Stimulated activated CD8-positive, alpha-beta memory T cell treated with anti-CD3 and anti-CD28 coated beads, Interleukin-15, amount 100 ng/mL, for 1 hour (primary cell): ENCODE measurements at regions not wholly inside any gene's neighbourhood (a gene's known extent, or its start where the extent isn't known, plus 50 kb on each side); places are given as distances from the start of the nearest gene placed in this dataset.

Source experiments
- DNase-seq: peaks from one replicate; pipeline ENCODE4 v3.0.0-alpha.2; 2020; ENCODE audit warnings: low read depth

- DNase-seq, result no peak
Observed at GRCh38 chr7:106196460-106197021, 84.4 kb upstream of the SYPL1 start.

- no peak for DNase-seq
Observed at GRCh38 chr7:106193661-106194060, 81.5 kb upstream of the SYPL1 start.

- no peak for DNase-seq
Observed at GRCh38 chr7:106190589-106191330, 78.6 kb upstream of the SYPL1 start.

GRCh38 chr7:106187613-106188350, 75.7 kb upstream of the SYPL1 start:
- DNase-seq, result no peak

GRCh38 chr7:106185719-106186118, 73.6 kb upstream of the SYPL1 start:
- no peak for DNase-seq

GRCh38 chr7:106183952-106184351, 71.8 kb upstream of the SYPL1 start:
- no peak for DNase-seq

GRCh38 chr7:106182904-106183303, 70.8 kb upstream of the SYPL1 start:
- DNase-seq, result no peak

GRCh38 chr7:106181658-106182265, 69.7 kb upstream of the SYPL1 start:
- no peak for DNase-seq

GRCh38 chr7:106180721-106181120, 68.6 kb upstream of the SYPL1 start:
- no peak for DNase-seq

- no peak for DNase-seq
Observed at GRCh38 chr7:106179256-106179655, 67.1 kb upstream of the SYPL1 start.

GRCh38 chr7:106178593-106179134, 66.6 kb upstream of the SYPL1 start:
- no peak for DNase-seq

GRCh38 chr7:106177738-106178592, 65.9 kb upstream of the SYPL1 start:
- no peak for DNase-seq

- DNase-seq, result no peak
Observed at GRCh38 chr7:106177300-106177690, 65.2 kb upstream of the SYPL1 start.

- peak; percentile 51 for DNase-seq
Observed at GRCh38 chr7:106176414-106177299, 64.5 kb upstream of the SYPL1 start.

GRCh38 chr7:106175507-106175906, 63.4 kb upstream of the SYPL1 start:
- DNase-seq, result no peak

GRCh38 chr7:106170651-106171050, 58.5 kb upstream of the SYPL1 start:
- DNase-seq, result no peak

- no peak for DNase-seq
Observed at GRCh38 chr7:106169821-106170610, 57.9 kb upstream of the SYPL1 start.

- no peak for DNase-seq
Observed at GRCh38 chr7:106167439-106168136, 55.5 kb upstream of the SYPL1 start.
